Renal cortex interstitium (tissue), 11 donors: ENCODE measurements at regions not wholly inside any gene's neighbourhood (a gene's known extent, or its start where the extent isn't known, plus 50 kb on each side); places are given as distances from the start of the nearest gene placed in this dataset.
"Not testable (repeated sequence)": the region's sequence is repeated elsewhere in the genome, so short reads cannot be mapped to it uniquely, and the experiment has no call there.

Experiments used
- DNase-seq, 11 donors: peaks; one replicate each; pipeline ENCODE4 v3.0.0-alpha.2; 2013; ENCODE audit warnings: low read depth in 9 of 11, low spot score in 4 of 11; ENCODE audit errors: extremely low read depth in 1 of 11

DNA sequence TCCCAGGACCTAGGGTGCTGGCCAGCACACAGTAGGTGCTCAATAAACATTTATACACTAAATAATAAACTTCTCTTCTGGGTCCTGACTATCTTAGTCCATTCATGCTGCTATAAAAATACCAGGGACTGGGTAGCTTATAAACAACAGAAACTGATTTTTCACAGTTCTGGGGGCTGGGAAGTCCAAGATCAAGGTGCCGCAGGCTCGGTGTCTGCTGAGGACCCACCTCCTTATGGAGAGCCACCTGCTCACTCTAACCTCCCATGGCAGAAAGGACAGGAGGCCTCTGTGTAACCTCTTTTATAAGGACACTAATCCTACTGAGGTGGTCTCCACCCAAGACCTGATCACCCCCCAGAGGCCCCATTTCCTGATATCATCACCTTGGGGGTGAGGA, 114.4 kb upstream of the IQSEC1 start:
- no peak for DNase-seq

DNA sequence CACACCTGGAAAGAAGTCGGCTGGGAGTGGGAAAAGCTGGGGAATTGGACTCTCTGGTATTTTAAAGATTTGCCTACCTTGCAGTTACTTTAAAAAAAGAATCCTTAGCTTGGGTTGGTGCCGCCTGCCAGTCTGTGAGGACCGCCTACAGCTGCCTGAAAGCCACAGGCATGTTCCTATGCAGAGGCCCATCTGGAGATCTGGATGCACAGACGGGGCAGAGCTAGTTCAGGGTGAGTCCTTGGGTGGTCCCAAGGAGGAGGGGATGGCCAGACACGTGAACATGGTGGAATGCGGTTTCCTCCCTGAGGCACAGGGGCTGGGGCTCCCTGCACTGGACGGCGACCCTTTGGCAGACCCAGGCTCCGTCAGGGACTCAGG, 113.2 kb upstream of the IQSEC1 start:
- no peak for DNase-seq

DNA sequence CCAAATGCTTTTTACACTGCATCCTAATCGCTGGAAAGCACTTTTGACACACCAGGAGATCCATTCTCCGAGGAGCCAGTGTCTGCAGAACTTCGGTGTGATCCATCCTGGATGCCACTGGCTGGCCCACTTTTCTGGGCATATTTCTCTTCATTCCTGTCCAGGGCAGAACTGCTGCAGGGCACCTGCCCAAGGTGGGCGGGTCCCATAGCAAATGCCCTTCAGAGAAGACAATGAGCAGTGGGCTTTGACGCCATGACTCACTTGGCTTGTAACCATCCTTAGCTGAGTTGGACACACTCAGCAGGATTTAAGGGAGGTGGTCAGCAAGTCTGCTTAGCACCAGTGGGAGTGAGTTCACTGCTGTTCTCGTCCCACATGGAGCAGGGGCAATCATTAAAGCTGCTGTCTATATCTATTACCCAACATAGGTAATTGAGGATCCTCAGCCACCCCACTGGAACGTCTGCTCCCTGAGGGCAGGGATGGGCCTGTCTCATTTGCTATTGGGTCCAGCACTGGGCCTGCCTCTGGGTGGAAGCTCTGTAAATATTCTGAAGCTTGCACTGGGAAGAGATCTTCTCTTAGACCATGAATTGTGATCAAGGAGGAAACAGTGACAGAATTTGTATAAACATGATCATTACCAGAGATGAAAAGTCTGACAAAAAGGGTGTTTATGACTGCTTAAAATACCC, 112.7 kb upstream of the IQSEC1 start:
- no peak for DNase-seq

DNA sequence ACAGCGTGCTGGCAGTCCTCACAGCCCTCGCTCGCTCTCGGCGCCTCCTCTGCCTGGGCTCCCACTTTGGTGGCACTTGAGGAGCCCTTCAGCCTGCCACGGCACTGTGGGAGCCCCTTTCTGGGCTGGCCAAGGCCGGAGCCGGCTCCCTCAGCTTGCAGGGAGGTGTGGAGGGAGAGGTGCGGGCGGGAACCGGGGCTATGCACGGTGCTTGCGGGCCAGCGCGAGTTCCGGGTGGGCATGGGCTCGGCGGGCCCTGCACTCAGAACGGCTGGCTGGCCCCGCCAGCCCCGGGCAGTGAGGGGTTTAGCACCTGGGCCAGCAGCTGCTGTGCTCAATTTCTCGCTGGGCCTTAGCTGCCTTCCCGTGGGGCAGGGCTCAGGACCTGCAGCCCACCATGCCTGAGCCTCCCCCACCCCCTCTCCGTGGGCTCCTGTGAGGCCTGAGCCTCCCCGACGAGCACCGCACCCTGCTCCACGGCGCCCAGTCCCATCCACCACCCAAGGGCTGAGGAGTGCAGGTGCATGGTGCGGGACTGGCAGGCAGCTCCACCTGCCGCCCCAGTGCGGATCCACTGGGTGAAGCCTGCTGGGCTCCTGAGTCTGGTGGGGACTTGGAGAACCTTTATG, 106.5 kb upstream of the IQSEC1 start:
- not testable (repeated sequence) for DNase-seq

DNA sequence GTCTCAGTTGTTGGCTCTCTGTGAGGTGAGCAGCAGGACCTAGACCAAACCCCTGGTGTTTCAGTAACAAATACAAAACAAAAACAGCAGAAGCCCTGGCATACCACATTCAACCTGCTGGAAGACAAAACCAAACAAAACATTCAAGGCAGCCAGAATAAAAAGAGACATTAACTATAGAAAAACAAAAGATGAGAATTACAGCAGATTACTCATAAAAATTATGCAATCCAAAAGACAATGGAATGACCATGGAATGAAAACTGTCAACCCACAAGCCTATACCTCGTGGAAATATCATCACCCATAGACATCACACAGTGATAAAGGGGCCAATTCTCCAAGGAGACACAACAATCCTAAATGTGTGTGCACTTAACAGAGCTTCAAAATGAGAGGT, 106.0 kb upstream of the IQSEC1 start:
- no peak for DNase-seq

DNA sequence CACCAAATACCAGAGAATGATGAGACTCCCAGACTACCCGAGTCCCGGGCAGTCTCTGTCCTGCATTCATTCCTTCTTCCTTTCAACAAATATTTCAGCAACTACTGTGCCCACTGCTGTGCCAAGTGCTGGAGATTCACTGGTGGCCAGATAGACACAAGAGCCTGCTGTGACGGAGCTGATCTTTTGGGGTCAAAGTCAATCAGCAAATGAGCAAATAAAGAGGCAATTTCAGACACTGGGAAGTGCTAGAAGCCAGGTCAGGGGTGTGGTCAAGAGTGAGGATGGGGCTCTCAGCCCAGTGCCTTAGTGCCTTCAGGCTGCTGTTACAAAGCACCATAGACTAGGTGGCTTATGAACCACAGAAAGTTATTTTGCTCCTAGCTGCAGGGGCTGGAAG, 104.9 kb upstream of the IQSEC1 start:
- DNase-seq, result no peak

DNA sequence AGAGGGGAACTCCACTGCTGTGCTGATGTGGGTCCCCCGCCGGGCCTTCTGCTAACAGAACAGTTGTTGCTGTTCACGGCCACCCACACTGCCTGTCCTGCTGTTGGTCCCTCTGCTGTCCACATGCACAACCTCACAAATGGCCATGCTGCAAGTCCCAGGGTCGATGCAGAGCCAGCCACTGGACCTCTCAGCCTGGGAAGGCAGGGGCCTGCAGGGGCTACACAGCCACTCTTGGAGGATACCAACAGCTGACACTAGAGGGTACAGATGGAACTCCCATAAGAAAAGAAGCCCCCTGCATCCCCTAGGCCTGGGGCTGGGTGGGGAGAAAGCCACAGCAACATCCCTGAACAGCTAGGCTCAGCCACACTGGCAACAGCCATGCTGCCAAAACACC, 104.4 kb upstream of the IQSEC1 start:
- no peak for DNase-seq

DNA sequence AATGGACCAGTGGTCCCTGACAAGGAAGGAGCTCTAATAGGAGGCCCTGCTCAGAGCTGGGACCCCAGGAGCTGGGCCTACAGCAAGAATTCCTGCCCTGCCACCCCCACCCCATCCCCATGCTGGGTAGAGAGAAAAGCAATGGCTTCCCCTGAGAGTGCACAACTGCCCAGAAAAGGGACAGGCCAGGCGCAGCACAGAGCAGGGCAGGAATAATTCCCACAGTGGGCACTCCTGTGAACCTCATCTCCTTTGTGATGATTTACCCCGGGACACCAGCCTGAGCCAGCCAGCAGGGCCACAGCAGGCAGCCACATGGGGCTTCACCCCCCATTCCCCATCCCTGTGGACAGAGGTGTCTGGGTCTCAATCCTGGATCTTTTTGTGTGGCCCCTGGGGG, 104.0 kb upstream of the IQSEC1 start:
- no peak for DNase-seq

DNA sequence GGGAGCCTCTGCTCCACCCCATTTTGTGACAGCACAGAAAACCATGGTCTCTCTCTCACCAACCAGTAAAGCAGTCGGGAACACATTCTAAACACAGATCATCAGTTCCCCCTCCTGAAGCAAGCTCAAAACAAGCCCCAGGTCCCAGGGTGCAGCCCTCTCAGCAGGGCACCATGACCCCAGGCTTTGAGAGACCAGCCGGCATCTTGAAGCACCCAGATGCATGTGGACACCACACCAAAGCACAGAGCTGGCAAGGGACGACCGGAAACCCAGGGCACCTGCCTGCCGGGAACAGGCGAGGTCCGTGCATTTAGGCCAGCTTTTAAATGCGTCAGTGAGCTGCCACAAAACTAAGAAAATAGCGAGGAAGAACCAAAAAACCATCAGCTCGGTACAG, 103.2 kb upstream of the IQSEC1 start:
- DNase-seq, result no peak

DNA sequence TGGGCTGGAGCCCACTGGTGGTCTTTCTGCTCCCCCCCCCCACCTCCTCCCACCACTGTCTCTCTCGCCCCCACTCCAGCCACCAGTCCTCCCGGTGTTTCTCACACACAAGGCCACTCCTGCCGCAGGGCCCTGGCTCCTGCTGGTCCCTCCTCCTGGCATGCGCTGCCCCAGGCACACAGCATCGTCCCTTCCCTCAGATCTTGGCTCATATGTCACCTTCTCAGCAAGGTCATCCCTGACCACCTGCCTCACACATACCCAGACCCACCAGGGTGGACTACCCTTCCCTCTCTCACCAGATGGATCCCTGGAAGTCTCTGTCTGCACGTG, 101.5 kb upstream of the IQSEC1 start:
- no peak for DNase-seq

DNA sequence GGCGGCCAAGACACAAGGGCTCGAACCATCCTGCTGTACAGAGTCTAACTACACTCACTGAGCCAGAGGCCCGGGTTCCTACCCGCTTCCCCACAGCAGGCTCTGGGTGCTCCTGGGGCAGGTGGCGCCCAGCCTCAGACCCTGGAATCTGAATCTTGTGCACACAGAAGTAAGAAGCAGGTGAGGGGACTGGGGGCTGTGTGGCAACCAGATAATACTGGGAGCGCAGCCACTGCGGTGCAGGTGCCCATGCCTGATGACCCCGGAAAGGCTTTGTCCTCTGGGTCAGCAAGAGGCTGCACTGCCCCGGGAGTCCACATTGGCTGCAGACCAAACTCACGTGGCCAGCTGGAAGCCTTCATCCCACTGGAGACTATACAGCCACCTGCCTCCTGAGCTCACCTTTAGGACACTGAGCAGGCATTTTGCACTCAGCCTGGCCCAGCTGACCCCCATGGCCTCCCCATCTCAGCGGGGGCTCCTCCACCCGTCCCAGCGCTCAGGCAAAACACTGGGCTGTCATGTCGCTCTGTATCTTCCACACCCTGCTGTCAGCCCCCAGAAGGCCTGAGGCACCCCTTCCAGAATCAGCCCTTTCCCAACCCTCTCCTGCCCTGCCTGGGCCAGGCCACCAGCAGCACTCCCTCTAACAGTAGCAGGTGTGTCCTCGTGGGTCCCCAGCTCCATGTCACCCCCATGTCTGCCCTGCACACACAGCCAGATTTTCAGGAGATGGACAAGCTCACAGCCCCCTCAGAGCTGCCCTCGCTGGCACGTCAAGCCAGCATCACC, 101.0 kb upstream of the IQSEC1 start:
- DNase-seq, result no peak

DNA sequence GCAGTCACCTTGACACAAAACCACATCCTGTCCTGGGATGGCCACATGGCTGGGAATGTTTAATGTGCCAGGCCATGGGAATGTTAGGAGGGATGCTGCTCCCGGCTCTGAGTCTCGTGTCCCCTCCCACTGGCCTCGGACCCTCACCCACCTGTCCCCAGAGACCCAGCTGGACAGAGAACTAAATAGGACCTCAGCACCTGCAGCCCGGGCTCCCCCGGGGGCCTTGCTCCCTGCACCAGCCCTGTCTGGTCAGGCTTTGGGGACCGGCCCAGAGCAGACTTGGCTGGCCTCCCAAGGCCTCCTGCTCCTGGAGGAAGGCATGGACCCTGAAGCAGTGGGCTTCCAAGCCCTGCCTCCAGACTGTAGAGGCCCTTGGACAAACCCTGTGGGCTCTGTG, 100.0 kb upstream of the IQSEC1 start:
- no peak for DNase-seq

DNA sequence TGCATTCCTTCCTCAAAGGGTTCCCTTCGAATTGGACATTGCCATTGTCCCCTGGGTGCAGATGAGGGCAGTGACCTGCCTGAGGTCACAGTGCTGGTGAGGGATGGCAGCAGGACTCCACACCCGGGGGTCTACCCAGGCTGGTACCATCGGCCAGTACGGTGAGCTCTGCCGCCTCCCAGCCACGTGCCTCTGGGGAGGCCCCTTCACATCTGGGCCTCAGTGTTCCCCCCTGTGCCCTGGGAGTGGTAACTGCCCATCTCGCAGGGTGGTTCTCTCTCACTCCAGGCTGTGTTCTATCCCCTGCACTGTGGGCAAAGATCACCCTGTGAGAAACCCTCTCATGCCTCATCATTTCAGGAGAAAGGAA, 99.4 kb upstream of the IQSEC1 start:
- DNase-seq, result no peak

DNA sequence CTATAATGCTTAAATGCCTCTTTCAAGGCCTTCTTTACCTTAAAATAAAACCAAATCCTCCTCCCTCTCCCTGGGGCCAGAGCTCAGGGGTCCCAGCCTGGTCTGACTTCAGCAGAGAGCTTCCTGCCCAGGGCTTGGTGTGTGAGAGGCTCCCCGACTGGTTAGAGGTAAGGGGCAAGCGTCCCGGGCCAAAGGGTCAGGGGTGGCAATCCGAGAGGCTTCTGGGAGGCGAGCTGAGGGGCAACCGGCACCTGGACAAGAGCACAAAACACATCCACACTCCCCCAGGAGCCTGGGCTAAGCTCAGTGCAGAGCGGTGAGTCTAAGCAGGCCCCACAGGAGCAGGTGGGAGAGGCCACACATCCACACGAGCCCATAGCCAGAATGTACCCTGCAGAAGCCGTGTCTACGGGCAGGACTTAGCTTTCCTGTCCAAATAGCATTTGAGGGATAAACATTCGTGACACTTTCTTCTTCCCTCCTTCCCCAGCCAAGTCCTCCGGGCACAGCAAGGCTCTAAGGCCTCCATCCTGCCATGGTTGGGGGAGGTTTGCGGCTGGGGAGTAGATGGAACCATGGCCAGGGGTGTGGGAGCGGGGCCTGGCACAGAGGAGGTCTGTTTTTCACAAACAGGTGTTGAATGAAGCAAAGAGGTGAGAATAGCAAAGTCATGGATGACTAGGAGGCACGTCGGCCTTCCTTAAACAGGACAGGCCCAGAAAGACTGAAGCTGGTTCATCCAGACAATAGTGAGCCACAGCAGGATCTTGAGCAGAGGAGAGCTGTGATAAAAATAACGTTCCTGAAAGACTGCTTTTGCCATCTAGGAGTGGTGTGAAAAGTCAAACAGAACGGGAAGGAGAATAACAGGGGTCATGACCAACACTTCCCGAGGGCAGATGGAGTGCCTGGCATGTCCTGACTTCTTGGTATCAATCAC, 98.7 kb upstream of the IQSEC1 start:
- DNase-seq, result no peak

DNA sequence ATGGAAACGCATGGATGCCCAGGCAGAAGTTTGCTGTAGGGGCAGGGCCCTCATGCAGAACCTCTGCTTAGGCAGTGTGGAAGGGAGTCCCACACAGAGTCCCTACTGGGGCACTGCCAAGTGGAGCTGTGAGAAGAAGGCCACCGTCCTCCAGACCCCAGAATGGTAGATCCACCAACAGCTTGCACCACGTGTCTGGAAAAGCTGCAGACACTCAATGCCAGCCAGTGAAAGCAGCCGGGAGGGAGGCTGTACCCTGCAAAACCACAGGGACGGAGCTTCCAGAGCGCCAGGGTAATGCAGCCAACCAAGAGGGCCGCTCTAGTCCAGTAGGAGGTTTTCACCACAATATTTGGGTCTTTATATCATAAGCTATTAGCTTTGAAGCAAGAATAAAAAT, 97.1 kb upstream of the IQSEC1 start:
- DNase-seq, result no peak

DNA sequence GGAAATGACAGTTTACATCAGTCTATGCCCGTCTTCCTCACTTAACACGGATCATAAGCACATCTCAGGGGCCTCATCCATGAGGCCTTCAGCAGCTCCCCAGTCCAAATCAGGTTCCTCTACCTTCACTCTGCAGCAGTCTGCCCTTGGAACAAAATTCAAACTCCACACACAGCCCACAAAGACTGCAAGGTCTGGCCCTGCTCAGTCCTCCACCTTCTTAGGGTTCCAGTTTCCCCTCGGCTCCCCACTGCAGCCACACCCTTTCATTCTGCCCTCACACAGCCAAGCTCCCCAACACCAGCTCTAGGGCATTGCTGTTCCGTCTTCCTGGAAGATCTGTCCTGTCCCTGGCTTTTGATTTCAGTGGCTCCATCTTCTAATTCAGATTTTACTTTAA, 95.2 kb upstream of the IQSEC1 start:
- no peak for DNase-seq

DNA sequence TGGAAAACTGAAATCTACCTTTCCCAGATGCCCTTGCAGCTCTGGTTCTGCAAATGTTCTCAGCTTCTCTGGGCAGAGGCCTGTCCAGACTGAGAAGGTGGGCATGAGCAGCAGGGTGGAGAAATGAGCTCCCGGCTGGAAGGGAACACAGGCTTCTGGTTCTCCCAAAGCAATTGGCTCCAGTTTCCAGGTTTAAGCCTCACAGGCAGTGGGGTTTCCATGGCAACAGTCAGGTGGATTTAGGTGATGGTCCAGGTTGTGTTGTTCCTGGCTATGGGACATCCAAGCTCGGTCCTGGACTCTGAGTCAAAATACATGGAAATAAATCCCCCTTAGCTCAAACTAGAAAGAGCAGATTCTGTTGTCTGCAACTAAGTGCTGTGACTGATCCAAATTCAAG, 94.6 kb upstream of the IQSEC1 start:
- no peak for DNase-seq

DNA sequence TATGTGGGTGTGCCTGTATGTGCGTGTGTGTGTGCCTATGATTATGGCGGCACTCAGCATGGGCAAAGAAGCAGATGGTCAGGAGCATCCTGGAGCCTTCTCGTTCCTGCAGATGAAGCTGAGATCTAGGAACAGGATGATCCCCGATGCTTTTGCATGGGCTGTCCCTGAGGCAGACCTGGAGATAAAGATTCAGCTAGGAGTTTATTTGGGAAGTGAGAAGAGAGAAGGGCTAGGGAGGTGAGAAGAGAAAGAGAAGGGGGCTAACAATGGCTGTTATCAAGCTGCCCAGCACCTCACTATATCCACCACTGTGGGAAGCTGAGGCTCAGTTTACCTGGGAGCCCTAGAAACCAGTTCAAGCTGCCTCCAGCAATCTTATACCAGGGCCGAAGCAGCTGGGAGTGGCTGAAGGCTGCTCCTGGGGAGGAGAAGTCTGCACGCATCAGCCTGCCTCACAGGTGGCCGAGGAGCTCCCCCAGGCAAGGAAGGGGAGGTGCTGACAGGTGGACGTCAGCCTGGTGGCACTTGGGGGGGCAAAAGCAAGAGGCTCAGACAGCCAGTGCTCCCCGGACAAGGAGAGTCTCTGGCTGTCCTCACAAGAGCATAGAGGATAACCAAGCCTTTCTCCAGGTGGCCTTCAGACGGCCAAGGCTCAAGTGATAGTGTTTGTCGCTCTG, 94.0 kb upstream of the IQSEC1 start:
- DNase-seq, result no peak
